AG09319 (cell line): ENCODE measurements at regions not wholly inside any gene's neighbourhood (a gene's known extent, or its start where the extent isn't known, plus 50 kb on each side); places are given as distances from the start of the nearest gene placed in this dataset.

Experiments used
- DNase-seq: peaks from one replicate; pipeline ENCODE4 v3.0.0-alpha.2; 2010; ENCODE audit warnings: low read depth; ENCODE audit errors: extremely low read depth
- TF ChIP-seq, protein P1 (sequence below): IDR thresholded peaks from 2 replicates; pipeline ENCODE4 v1.5.1; 2011; ENCODE audit warnings: low read depth, mild to moderate bottlenecking, inconsistent platforms, low read length, moderate library complexity

DNA sequence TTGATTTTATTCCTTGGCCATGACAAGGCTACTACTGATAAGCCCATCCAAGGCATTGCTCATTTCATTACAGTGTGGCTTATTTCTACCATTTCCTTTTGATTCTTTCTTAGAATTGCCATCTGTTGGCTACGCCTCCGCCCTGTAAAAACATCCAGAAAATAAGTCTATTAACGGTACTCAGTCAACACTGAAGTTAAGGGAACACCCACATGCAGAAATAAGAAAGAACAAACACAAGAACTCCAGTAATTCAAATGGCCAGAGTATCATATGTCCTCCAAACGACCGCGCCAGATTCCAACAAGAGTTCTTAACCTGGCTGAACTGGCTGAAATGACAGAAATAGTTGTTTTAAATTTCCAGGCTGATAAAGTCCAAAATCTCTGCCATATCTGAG is 90.3 kb downstream of the CXXC4 start:
- TF ChIP-seq, protein P1, sequence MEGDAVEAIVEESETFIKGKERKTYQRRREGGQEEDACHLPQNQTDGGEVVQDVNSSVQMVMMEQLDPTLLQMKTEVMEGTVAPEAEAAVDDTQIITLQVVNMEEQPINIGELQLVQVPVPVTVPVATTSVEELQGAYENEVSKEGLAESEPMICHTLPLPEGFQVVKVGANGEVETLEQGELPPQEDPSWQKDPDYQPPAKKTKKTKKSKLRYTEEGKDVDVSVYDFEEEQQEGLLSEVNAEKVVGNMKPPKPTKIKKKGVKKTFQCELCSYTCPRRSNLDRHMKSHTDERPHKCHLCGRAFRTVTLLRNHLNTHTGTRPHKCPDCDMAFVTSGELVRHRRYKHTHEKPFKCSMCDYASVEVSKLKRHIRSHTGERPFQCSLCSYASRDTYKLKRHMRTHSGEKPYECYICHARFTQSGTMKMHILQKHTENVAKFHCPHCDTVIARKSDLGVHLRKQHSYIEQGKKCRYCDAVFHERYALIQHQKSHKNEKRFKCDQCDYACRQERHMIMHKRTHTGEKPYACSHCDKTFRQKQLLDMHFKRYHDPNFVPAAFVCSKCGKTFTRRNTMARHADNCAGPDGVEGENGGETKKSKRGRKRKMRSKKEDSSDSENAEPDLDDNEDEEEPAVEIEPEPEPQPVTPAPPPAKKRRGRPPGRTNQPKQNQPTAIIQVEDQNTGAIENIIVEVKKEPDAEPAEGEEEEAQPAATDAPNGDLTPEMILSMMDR: no peak
- no peak for DNase-seq

DNA sequence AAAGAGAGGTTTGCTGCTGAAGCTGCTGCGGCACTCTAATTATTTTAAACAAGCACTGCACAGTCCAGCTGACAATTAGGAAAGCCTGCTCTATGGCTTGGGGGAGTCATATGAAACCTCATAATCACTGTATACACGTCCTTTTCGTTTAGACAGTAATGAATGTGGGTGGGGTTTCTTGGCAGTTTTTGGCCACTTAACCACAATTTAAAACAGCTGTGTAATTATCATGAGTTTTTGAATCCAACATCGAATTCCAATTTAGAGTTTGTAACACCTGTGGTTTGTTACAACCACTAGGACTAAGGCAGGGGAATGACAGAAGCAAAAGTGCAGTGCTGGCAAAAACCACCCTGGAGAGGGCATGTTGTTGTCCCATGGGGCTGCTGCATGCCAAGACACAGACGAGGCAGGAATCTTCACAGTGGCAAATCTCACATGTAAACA is 99.5 kb downstream of the CXXC4 start:
- TF ChIP-seq, protein P1: no peak
- no peak for DNase-seq

DNA sequence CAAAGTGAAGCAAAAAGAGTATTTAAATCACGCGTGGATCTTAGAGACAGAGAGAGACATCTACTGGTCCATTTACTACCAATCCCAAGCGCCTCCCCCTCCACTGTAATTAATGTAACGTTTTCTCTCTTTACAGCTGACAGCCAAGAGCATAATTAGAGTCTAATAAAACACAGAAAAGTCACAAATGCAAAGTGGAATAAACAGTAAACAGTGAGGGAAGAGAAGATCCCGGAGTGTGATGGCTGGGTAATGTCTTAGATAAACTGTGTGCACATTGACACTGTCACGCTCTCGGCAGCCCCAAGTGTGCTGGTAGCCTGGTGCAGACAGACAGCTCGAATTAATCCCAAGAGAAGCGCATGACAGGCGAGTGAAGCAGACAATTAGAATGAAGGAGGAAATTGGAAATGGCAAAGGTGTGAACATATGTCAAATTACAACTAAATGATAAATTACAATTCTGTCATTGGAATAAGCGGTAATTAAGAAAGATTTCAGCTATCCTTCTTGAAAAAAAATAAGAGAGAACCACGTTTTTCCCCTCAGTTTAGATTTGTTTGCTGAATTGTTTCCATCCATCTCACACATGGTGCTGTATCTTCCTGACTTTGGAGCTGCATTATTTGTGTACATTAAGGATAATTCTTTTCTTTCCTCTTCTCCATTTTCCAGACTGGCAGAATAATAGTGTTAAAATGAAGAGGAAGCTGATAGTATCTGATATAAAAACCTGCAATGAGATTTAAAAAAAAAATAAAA is 100.1 kb downstream of the CXXC4 start:
- TF ChIP-seq, protein P1: no peak
- DNase-seq: no peak

DNA sequence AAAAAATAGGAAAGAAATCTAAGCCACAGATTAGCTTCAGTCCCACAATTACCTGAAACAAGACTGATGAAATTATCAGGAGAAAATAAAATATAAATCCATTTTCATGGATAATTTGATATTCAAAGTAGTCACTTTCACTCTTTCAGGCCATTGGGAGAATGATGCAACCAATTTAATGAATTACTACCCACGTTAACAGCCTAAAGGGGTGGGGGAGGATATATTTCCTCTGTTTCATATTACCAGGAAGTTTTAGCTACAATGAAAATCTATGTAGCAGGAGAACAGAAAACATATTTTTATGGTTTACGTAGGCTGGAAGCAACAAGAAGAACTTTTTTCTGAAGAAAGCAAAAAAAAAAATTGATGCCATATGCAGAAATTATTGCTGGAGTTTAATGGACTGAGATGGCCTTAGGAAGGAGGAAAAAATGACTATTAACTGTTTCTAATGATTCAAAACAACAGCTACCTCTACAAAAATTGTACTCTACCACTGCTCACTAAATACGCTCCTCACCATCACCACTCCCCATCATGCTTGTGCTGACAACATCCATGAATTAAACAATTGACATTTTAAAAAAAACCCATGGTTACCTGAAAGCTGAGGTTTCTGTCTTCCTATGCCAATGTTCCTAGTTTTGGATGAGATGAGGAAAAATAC is 100.9 kb downstream of the CXXC4 start:
- no peak for DNase-seq
- TF ChIP-seq, protein P1: no peak

DNA sequence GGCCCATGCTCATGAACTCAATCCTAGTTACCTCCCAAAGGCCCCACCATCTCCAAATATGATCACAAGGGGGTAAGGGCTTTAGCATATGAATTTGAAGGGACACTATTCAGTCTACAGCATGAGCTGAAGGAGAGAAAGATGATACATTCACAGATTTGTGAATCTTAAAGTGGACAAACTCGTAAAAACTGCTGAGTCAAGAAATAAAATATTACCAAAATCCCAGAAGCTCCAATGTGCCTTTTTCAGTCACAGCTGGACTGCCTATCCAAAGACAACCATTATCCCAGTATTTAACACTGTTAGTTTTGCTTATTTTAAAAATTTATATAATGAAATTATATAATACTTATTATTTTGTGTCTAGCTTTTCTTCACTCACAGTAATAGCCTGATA is 109.0 kb downstream of the CXXC4 start:
- DNase-seq: no peak
- TF ChIP-seq, protein P1: no peak

DNA sequence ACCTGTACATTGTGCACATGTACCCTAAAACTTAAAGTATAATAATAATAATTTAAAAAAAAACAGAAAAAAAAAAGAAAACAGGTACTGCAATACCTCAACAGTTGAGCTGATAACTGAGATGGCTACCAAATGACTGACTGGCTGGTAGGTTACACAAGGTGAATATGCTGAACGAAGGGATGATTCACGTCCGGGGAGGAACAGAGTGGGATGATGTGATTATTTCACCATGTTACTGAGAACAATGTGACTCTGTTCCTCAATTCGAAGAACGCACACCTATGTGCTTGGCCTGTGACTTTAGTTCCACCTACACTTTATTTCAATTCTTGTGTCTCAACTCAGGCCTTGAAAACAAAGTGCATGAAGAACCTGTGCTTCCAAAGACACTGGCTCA is 111.7 kb downstream of the CXXC4 start:
- TF ChIP-seq, protein P1: no peak
- no peak for DNase-seq

DNA sequence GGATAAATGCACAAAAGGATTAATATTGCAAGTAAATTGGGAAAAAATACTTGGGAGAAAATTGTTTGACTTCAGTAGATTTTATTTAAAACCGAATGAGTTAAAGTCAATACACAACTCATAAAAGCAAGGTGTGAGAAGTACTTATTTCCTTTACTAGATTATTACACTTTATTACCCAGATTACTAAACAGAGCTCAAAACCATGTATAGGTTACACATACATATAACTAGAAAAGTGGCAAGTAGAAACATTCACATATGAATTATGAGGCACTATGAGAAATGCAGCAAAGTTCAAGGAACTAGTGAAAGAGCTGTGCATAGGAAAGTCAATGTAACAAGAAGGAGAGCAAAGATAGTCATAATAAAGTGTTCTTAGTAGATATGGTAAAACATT is 113.0 kb downstream of the CXXC4 start:
- DNase-seq: no peak
- TF ChIP-seq, protein P1: no peak
